Mesenchymal stem cell (in vitro differentiated cells and primary cell): ENCODE measurements at regions not wholly inside any gene's neighbourhood (a gene's known extent, or its start where the extent isn't known, plus 50 kb on each side); places are given as distances from the start of the nearest gene placed in this dataset.

Experiments
- DNase-seq: peaks from one replicate; pipeline ENCODE4 v3.0.0-alpha.2; 2013
- H2AFZ ChIP-seq: one replicate; pipeline ENCODE4 v1.6.1; 2013; ENCODE audit warnings: low read depth, mild to moderate bottlenecking, control low read depth, inconsistent platforms, low read length, moderate library complexity
- H2AK5ac ChIP-seq: 2 replicates; pipeline ENCODE4 v1.6.1; 2013; ENCODE audit warnings: low read length, moderate library complexity, mild to moderate bottlenecking, inconsistent platforms; ENCODE audit not compliant: severe bottlenecking
- H2BK120ac ChIP-seq: one replicate; pipeline ENCODE4 v1.6.1; 2013; ENCODE audit warnings: low read depth, mild to moderate bottlenecking, inconsistent platforms, low read length, moderate library complexity
- H2BK12ac ChIP-seq, 2 experiments: one replicate each; pipeline ENCODE4 v1.6.1; 2013; ENCODE audit warnings: inconsistent platforms in 2 of 2, low read length in 2 of 2, mild to moderate bottlenecking in 2 of 2, moderate library complexity in 2 of 2, control low read depth in 1 of 2
- H2BK15ac ChIP-seq: one replicate; pipeline ENCODE4 v1.6.1; 2013; ENCODE audit warnings: mild to moderate bottlenecking, low read depth, inconsistent platforms; ENCODE audit not compliant: poor library complexity, severe bottlenecking
- H2BK5ac ChIP-seq: 2 replicates; pipeline ENCODE4 v1.6.1; 2013; ENCODE audit warnings: low read depth, mild to moderate bottlenecking, low read length, control low read depth, inconsistent platforms; ENCODE audit not compliant: poor library complexity, severe bottlenecking
- H3K14ac ChIP-seq, 2 experiments: one replicate each; pipeline ENCODE4 v1.6.1; 2013; ENCODE audit warnings: inconsistent platforms in 2 of 2, low read length in 2 of 2, control low read depth in 1 of 2, mild to moderate bottlenecking in 1 of 2, moderate library complexity in 1 of 2
- H3K18ac ChIP-seq, 2 experiments: one replicate each; pipeline ENCODE4 v1.6.1; 2013; ENCODE audit warnings: inconsistent platforms in 2 of 2, low read length in 2 of 2, control low read depth in 1 of 2, low read depth in 1 of 2, mild to moderate bottlenecking in 1 of 2
- H3K23ac ChIP-seq, 2 experiments: one replicate each; pipeline ENCODE4 v1.6.1; 2013; ENCODE audit warnings: inconsistent platforms in 2 of 2, low read length in 2 of 2, mild to moderate bottlenecking in 2 of 2, moderate library complexity in 2 of 2, control low read depth in 1 of 2
- H3K27ac ChIP-seq: 2 replicates; pipeline ENCODE4 v1.5.1; 2013; ENCODE audit warnings: mild to moderate bottlenecking, moderate library complexity, low read length, control low read depth, inconsistent platforms; ENCODE audit not compliant: poor library complexity, severe bottlenecking
- H3K27me3 ChIP-seq, 2 experiments: 2 replicates each; pipeline versions ENCODE4 v1.6.1 to v1.7.0; 2013; ENCODE audit warnings: low read length in 2 of 2, mild to moderate bottlenecking in 2 of 2, moderate library complexity in 2 of 2, control low read depth in 1 of 2, inconsistent platforms in 1 of 2; ENCODE audit not compliant: control insufficient read depth in 1 of 2, insufficient read depth in 1 of 2
- H3K36me3 ChIP-seq, 2 experiments: 2 replicates each; pipeline versions ENCODE4 v1.6.1 to v1.7.0; 2013; ENCODE audit warnings: low read length in 2 of 2, control low read depth in 1 of 2, inconsistent platforms in 1 of 2, low read depth in 1 of 2, mild to moderate bottlenecking in 1 of 2; ENCODE audit not compliant: insufficient read depth in 2 of 2, control insufficient read depth in 1 of 2
- H3K4ac ChIP-seq, 2 experiments: one replicate each; pipeline ENCODE4 v1.6.1; 2013; ENCODE audit warnings: inconsistent platforms in 2 of 2, low read length in 2 of 2, mild to moderate bottlenecking in 2 of 2, moderate library complexity in 2 of 2, control low read depth in 1 of 2, low read depth in 1 of 2
- H3K4me1 ChIP-seq: 2 replicates; pipeline ENCODE4 v1.6.1; 2013; ENCODE audit warnings: low read depth, low read length, control low read depth; ENCODE audit not compliant: control insufficient read depth, insufficient read depth
- H3K4me2 ChIP-seq: 2 replicates; pipeline ENCODE4 v1.6.1; 2013; ENCODE audit warnings: low read length, mild to moderate bottlenecking, inconsistent platforms; ENCODE audit not compliant: poor library complexity, severe bottlenecking
- H3K4me3 ChIP-seq, 2 experiments: 2 replicates each; pipeline versions ENCODE4 v1.5.1 to v1.7.0; 2013; ENCODE audit warnings: low read length in 2 of 2, mild to moderate bottlenecking in 2 of 2, control low read depth in 1 of 2, low read depth in 1 of 2; ENCODE audit not compliant: insufficient read depth in 1 of 2
- H3K79me1 ChIP-seq: replicated peaks from 2 replicates; pipeline ENCODE4 v1.6.1; 2013; ENCODE audit warnings: mild to moderate bottlenecking, control low read depth, low read length, inconsistent platforms; ENCODE audit not compliant: poor library complexity, severe bottlenecking
- H3K9ac ChIP-seq: 2 replicates; pipeline ENCODE4 v1.7.0; 2013; ENCODE audit warnings: mild to moderate bottlenecking, low read length, moderate library complexity
- H3K9me3 ChIP-seq: 2 replicates; pipeline ENCODE4 v1.7.0; 2013; ENCODE audit warnings: mild to moderate bottlenecking, low read length; ENCODE audit not compliant: control insufficient read depth
- H4K8ac ChIP-seq: one replicate; pipeline ENCODE4 v1.6.1; 2013; ENCODE audit warnings: inconsistent platforms, mild to moderate bottlenecking, low read length, moderate library complexity
- H4K91ac ChIP-seq: one replicate; pipeline ENCODE4 v1.6.1; 2013; ENCODE audit warnings: mild to moderate bottlenecking, low read length, inconsistent platforms
- WGBS: methylation state at CpG from one replicate; pipeline ENCODE4 v1.1.7; 2013; ENCODE audit warnings: mixed read lengths; 5-methylcytosine and 5-hydroxymethylcytosine counted together

DNA sequence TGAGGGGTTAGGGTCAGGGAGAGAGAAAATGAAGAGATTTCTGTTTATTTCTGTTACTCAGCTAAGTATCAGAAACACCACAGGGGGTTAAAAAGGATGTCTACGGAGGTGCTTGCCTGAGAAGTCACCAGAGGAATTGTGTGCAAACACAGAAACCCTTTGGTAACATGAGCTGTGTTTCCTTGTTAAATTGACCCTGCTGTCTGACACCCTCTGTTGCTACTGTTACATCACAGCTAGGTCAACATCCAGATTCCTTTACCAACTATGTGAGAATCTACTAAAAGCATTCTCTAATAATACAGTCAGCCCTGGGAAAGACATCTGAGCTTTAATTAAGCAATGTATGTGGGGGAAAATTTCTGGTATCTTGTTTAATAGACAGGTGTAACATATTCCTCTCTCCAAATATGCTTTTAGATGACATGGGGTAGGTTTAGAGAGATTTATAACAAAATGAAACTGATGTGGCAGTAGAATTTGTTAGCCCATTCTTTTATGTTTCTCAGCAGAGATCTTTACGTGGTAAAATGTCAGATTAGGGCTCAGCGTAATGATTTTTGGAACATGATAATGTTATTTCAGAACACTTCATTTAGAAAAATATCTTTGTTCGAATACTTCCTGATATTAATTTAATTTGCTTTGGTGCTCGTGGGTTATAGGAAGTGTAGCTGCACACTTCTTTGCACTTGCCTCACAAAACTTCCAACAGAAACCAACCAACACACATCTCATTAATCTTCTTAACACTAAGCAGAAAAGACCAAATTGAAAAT lies 168.0 kb upstream of the AHR start:
- Histone ChIP-seq H3K79me1 (no peaks in the 10 kb centered on the region), H4K8ac (no peak overlapping the region), H3K9ac (no peak overlapping the region), H3K27me3 (no peaks in the 10 kb centered on the region), H3K36me3 (no peaks in the 10 kb centered on the region), H3K4me1 (no peaks in the 10 kb centered on the region), H2AFZ (no peak overlapping the region), H3K14ac (no peak overlapping the region), H3K9me3 (no peaks in the 10 kb centered on the region), H3K18ac (no peak overlapping the region), H3K23ac (no peak overlapping the region), H2BK12ac (no peak overlapping the region), H3K4me2 (no peak overlapping the region), H2BK120ac (no peak overlapping the region), H3K27ac (peak overlapping the region; percentile 36), H2AK5ac (no peak overlapping the region), H3K4ac (no peak overlapping the region), H2BK15ac (no peak overlapping the region), H2BK5ac (no peak overlapping the region), H4K91ac (no peak overlapping the region), H3K4me3 (no peak overlapping the region)
- DNase-seq: peak; percentile 83
- WGBS: 25% methylated on average over 2 of the region's 5 CpGs

DNA sequence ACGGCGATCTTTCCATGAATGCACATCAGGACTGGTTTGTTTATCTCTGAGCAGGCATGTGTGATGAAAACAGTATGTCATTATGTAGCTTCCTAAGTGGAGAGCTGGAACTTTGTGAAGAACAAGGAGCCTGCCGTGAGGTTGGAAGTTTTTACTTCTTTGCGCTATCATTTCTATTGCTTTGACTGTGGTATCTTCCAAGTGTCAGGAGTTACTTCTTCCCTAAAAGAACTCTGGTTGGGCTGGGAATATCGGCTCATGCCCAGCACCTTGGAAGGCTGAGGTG lies 167.4 kb upstream of the AHR start:
- Histone ChIP-seq H4K91ac (no peak overlapping the region), H3K79me1 (no peaks in the 10 kb centered on the region), H3K4ac (no peak overlapping the region), H3K9me3 (no peaks in the 10 kb centered on the region), H2AFZ (no peak overlapping the region), H2BK5ac (no peak overlapping the region), H2BK120ac (no peak overlapping the region), H2AK5ac (no peak overlapping the region), H3K4me3 (no peak overlapping the region), H3K4me2 (no peak overlapping the region), H3K36me3 (no peaks in the 10 kb centered on the region), H2BK15ac (no peak overlapping the region), H3K18ac (no peak overlapping the region), H2BK12ac (no peak overlapping the region), H3K4me1 (no peaks in the 10 kb centered on the region), H3K14ac (no peak overlapping the region), H3K9ac (no peak overlapping the region), H3K23ac (no peak overlapping the region), H3K27ac (no peak overlapping the region), H3K27me3 (no peaks in the 10 kb centered on the region), H4K8ac (no peak overlapping the region)
- peak; percentile 66 for DNase-seq
- 45% methylated on average over 5 of the region's 5 CpGs for WGBS

DNA sequence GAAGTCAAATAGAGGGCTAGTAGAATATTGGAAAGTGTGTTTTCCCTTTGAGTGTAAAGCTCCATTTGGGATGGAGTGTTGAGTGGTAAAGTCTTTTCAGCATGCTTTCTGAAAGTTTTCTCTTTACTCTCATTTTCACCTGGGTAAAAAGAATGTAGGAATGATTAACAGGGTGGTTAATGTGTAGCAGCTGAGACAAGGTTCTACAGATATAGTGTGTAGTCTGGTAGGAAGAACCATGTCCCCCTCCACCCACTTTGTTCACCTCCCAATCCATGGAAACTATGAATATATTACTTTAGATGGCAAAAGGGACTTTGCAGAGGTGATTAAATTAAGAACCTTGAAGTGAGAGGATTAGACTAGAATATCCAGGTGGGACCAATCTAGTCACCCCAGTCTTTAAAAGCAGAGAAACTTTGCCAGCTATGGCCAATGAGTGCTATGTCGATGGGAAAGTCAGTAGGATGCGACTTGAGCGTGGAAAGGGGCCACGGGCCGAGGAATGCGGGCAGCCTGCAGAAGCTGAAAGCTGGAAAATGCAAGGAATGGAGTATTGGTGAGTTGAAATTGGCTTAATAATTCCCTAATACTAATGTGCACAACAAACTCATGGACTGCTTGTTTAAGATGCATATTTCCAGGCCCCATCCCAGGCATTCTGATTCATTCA lies 166.3 kb upstream of the AHR start:
- Histone ChIP-seq H3K4me2 (no peak overlapping the region), H2BK15ac (no peak overlapping the region), H3K4ac (no peak overlapping the region), H3K79me1 (no peaks in the 10 kb centered on the region), H3K9me3 (no peaks in the 10 kb centered on the region), H3K27ac (peak overlapping the region; percentile 23), H3K18ac (peak overlapping the region in 1 of 2 experiments; percentile 9), H4K8ac (no peak overlapping the region), H3K23ac (no peak overlapping the region), H3K27me3 (no peaks in the 10 kb centered on the region), H2BK120ac (no peak overlapping the region), H2BK5ac (no peak overlapping the region), H3K4me1 (no peaks in the 10 kb centered on the region), H3K36me3 (no peaks in the 10 kb centered on the region), H4K91ac (no peak overlapping the region), H2AK5ac (no peak overlapping the region), H3K9ac (no peak overlapping the region), H2BK12ac (no peak overlapping the region), H3K14ac (no peak overlapping the region), H2AFZ (no peak overlapping the region), H3K4me3 (no peak overlapping the region)
- 99% methylated on average over 4 of the region's 6 CpGs for WGBS
- DNase-seq: no peak

DNA sequence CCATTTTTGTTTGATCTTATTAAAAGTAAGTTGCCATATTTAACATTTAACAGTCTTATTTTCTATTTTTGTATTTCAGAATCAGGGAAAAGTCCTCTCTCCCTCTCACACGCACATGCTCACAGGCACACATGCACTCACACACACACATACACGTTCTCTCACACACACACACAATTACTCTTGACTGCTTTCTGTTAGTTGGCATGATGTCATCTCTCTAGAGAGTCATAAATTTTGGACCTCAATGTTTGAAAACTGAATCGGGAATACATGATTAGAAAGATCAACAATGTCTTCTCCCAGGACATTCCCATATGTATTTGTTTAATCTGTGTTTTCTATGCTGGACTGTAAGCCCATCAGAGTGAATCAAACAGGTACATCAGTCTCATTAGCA lies 165.7 kb upstream of the AHR start:
- WGBS: 38% methylated on average over 3 of the region's 3 CpGs
- Histone ChIP-seq H3K27me3 (no peaks in the 10 kb centered on the region), H2BK15ac (no peak overlapping the region), H3K4ac (no peak overlapping the region), H3K18ac (no peak overlapping the region), H2AK5ac (no peak overlapping the region), H3K79me1 (no peaks in the 10 kb centered on the region), H3K4me1 (no peaks in the 10 kb centered on the region), H3K9me3 (no peaks in the 10 kb centered on the region), H2BK12ac (no peak overlapping the region), H3K4me2 (no peak overlapping the region), H4K8ac (no peak overlapping the region), H3K4me3 (no peak overlapping the region), H3K14ac (no peak overlapping the region), H3K36me3 (no peaks in the 10 kb centered on the region), H4K91ac (no peak overlapping the region), H3K9ac (no peak overlapping the region), H3K23ac (no peak overlapping the region), H2BK120ac (no peak overlapping the region), H3K27ac (no peak overlapping the region), H2AFZ (no peak overlapping the region), H2BK5ac (no peak overlapping the region)
- peak; percentile 49 for DNase-seq
